ENCODE measurements at regions not wholly inside any gene's neighbourhood (a gene's known extent, or its start where the extent isn't known, plus 50 kb on each side); places are given as distances from the start of the nearest gene placed in this dataset.
"Not testable (repeated sequence)": the region's sequence is repeated elsewhere in the genome, so short reads cannot be mapped to it uniquely, and the experiment has no call there.

GRCh38 chr9:31840702-31841101 is 543.7 kb upstream of the ACO1 start:
- no peak for DNase-seq

- no peak for DNase-seq
These were observed 536.5 kb upstream of the ACO1 start for GRCh38 chr9:31847963-31848362.

DNA sequence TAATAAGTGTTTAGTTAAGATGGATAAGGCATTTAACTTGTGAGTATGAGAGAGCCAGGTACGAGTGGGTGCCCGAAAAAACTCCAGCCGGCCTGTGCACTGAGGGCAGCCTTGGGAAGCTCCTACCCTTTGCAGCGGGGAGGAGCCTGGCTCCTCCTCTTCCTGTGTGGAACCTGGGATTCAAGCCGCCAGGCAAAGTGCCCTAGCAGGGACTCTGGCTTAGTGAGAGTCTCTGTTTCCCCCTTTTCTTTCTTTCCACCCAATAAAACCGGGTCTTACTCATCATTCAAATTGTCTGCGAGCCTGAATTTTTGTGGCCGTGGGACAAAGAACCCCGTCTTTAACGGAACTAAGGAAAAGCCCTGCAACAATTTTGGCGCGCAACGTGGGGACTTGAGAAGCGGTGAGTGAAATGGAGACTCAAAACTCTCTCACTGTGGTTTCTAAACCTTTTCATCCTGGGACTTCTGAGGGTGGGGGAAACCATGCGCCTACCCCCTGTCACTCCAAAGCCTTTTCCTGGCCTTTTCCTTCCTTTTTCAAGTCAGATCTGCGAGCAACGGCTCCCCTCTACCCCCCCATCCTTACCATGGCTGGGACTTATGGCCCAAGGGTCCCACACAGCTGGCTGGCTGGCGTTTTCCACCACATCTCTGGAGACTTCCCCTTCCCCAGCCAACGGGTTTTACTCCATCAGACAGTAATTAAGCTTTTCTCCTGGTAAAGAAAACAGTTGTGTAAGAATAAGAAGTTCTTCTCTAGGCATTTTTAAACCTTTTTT is 535.7 kb upstream of the ACO1 start:
- no peak for DNase-seq

GRCh38 chr9:31854187-31854586 is 530.3 kb upstream of the ACO1 start:
- no peak for DNase-seq

GRCh38 chr9:31868830-31869229 is 515.6 kb upstream of the ACO1 start:
- no peak for DNase-seq

- no peak for DNase-seq
These were observed 514.2 kb upstream of the ACO1 start for GRCh38 chr9:31870276-31870675.

- no peak for DNase-seq
These were observed 510.7 kb upstream of the ACO1 start for GRCh38 chr9:31873722-31874121.

- DNase-seq, result no peak
These were observed 490.4 kb upstream of the ACO1 start for GRCh38 chr9:31894008-31894407.

GRCh38 chr9:31908158-31908890 is 476.1 kb upstream of the ACO1 start:
- DNase-seq, result no peak

DNA sequence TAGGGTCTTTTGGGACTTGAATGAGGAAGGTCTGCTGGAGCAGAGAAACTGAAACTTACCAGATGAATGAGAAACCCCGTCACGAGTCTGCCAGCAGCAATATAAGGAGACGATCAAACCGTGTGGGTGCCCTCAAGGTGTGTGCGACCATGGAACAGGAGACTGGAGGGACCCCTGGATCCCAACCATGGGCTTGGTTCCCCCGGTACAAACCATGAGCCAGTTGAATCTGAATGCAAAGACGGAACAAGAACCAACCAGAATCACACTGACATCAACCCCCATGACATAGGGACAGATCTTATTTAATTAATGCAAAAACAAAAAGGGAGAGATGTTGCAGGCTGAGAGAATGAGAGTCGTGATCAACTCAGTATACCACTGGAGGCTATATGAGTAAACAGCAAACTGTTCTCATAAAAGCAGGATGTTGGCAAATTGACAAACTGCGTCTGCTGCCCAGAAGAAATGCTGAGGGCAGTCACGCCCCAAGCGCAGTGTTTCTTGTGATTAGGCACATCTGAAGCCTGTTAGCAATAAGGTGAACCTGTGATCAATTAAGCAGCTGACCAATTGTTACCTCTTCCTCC is 475.5 kb upstream of the ACO1 start:
- DNase-seq, result no peak

DNA sequence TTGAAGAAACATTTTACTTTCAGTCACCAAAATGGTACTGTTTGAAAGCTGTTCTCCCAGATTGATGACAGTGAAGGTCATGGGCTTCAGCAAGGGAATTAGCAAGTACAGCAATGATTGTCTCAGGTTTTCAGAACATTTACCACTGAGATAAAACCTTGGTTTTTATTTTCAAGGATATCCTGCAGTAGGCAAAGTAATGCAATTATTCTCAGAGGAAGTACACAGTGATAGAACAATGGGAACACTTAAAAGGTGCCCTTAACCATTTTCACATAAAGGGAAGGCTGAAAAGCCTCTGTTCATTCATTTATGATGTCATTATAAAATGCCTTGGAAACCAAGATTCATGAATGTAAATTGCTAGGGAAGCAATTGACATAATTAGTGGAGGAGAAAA is 471.8 kb upstream of the ACO1 start:
- DNase-seq, result no peak

GRCh38 chr9:31916591-31917241 is 467.7 kb upstream of the ACO1 start:
- no peak for DNase-seq

GRCh38 chr9:31937737-31938136 is 446.7 kb upstream of the ACO1 start:
- DNase-seq, result not testable (repeated sequence)

- no peak for DNase-seq
These were observed 433.7 kb upstream of the ACO1 start for GRCh38 chr9:31950756-31951155.

GRCh38 chr9:31958572-31958971 is 425.9 kb upstream of the ACO1 start:
- no peak for DNase-seq

DNA sequence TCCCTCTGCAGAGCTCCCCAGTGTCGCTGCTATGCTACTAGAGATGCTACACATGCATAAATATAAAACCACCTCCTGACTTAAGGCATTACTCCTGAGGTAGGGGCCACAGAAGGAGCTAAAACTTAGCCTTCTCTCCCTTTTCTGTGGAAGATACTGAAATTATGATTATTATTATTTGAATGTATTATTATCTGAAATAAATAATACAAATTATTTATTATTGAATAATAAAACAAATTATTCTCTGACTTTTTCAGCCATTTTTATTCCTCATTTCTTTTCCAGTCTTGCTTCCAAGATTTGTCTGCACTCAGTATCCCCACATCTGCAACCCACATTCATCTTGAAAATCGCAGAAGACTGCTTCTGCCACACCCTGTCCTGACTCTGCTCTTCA is 414.9 kb upstream of the ACO1 start:
- no peak for DNase-seq

DNA sequence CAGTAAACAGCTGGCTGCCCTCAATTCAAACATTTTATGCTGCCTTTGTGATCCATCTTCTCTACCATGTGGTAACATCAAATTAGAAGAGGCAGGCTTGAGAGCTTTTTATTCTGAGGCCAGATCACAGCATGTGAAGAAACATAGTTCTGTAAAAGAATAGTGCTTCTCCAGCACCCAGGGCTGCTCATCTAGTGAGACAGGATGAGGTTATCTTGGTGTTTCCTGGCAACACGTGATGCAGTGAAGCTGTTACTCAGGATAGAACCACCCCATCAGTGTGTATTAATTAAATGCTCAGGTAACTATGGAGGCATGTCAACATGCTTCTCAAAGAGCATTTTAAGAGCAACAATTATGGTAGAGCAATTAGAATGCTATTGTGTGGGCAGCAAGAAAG is 400.5 kb upstream of the ACO1 start:
- no peak for DNase-seq

DNA sequence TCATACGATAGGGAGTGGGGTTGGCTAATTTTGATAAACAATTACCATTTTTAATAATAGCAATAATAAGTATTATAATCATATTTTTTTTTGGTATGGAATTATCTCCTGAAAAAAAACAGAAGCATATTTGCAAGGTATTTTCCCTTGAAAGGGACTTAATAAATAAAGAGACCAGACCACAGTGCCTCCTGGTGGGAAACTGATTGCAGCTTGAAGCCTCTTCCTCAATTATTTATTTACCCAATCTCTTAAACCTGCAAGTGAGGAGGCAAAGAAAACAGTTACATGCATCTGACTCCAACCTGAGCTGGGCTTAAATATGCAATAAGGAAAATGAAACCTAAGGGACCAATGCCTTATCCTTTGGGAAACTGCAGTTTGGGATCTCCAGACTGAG is 388.1 kb upstream of the ACO1 start:
- DNase-seq, result no peak

DNA sequence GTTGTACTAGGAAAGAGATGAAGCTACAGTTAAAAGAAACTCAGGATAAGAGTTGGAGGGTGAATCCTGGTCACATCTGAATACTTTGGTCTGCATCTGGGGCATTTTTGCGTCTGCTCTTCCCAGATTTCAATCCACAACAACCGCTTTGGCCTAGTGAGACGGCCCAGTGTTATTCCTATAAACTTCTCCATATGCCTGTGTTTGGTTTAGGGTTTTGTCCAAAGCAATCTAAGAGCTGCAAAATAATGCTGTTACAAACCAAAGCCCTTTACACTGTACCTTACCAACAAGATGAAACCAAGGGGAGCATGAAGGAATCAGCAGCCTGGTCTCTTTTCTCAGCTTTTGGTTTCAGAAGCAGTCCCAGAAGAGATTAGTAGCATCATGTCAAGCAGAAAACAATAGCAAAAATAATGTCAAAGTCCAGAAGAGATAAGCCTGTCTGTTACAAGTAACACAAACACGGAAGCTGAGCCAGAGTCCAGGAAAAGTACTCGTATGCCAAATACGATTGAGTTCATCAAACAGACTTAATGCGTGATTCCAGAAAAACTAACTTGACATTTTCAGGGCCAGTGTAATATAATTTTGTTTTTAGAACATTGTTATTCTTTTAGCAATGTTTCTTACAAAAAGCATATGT is 379.9 kb upstream of the ACO1 start:
- no peak for DNase-seq

DNA sequence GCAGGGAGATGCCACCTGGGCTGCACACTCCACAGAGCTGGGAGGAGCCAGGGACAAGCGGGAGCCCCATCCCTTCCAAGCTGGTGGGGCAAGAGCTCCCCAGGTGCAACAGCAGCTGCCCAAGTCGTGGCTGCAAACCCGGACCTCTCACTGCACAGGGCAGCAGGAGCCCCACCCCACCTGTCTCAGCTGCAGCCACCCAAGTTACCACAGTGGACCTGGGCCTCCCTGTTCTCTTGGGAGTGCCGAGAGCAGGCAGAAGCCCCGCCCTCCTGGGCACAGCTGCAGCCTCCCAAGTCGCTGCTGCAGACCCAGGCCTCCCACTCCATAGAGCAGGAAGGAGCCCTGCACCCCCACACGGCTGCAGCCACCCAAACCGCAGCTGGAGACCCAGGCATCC is 374.1 kb upstream of the ACO1 start:
- DNase-seq, result no peak

GRCh38 chr9:32011049-32011448 is 373.4 kb upstream of the ACO1 start:
- no peak for DNase-seq

- DNase-seq, result no peak
These were observed 368.6 kb upstream of the ACO1 start for GRCh38 chr9:32015795-32016194.

DNA sequence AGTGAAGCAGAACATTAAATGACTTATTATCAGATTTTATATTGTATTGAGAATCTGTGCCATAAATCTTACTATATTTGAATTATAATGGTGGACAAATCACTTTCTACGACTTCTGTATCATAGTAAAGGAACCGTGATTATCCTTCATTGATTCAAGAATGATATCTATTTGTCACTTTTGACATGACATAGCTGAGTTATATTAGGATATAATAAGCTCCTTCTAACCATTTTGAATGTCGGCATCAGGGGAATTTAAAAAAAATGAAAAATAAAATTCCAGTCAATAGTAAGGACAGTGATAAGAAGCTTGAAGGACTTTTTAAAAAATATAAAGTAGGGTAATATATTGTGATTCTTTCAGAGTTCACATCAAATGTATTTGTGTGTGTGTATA is 338.9 kb upstream of the ACO1 start:
- no peak for DNase-seq

Measured in NCI-H2107 (cell line).